Pancreas (tissue), 10 donors: ENCODE measurements at regions not wholly inside any gene's neighbourhood (a gene's known extent, or its start where the extent isn't known, plus 50 kb on each side); places are given as distances from the start of the nearest gene placed in this dataset.

Source experiments
- ATAC-seq, 4 donors: fragments of 200-7000 bp; cut with Tn5 transposase; one replicate each; pipeline versions ENCODE4 v1.8.0 to v1.9.1; 2020; ENCODE audit warnings: mild to moderate bottlenecking in 4 of 4, moderate library complexity in 4 of 4
- DNase-seq, 6 donors: peaks; one replicate each; pipeline ENCODE4 v3.0.0-alpha.2; 2020
- FAIRE-seq: peaks from 2 replicates; lab custom pipeline; 2012; peaks lifted over from hg19 to GRCh38; lab: Jason Lieb, UNC
- H3K27ac ChIP-seq, 4 donors: fragments of 200-600 bp; sonication (generic); 1 replicate in 3 of 4; 2 replicates in 1 of 4; pipeline versions ENCODE4 v1.5.0 to v1.8.0; 2020
- H3K27me3 ChIP-seq, 4 donors: fragments of 200-600 bp; one replicate each; pipeline ENCODE4 v1.8.0; 2021
- H3K36me3 ChIP-seq, 3 donors: fragments of 200-600 bp; sonication (generic) in 1 of 3; one replicate each; pipeline versions ENCODE4 v1.5.0 to v1.8.0; 2020 to 2021
- H3K4me1 ChIP-seq, 3 donors: fragments of 200-600 bp; one replicate each; pipeline ENCODE4 v1.8.0; 2021
- H3K4me3 ChIP-seq, 4 donors: fragments of 200-600 bp; sonication (generic) in 2 of 4; one replicate each; pipeline versions ENCODE4 v1.5.0 to v1.8.0; 2020 to 2021
- H3K9me3 ChIP-seq, 4 donors: fragments of 200-600 bp; one replicate each; pipeline ENCODE4 v1.8.0; 2021
- WGBS, 2 donors: extraction: QIAGEN DNeasy Blood & Tissue Kit; methylation state at CpG; one replicate each; pipeline ENCODE4 v1.1.7; 2013; 5-methylcytosine and 5-hydroxymethylcytosine counted together
- intact Hi-C, 3 donors: fragments of 100-400 bp; cut with DNase I; formaldehyde crosslinking; loops; one replicate each; pipeline versions ENCODE4 v1.11.1 to v1.14.2; 2022
- TF ChIP-seq, protein P1 (sequence below), 4 donors: fragments of 200-600 bp; sonication (generic) in 3 of 4; IDR thresholded peaks; one replicate each; pipeline versions ENCODE4 v1.5.0 to v1.8.0; 2021; ENCODE audit warnings: antibody characterized with exemption in 4 of 4
- donor health status: healthy with polysubstance abuse.
- donor health status: DM: no; HTN: no; CAD: no; lungs with moderate emphysema.
- donor health status: DM: no; HTN: no; CAD: no.
- donor health status: control.
- donor health status: control.
- donor health status: Bipolar disorder and iron deficiency.
- donor health status: DM: yes; HTN: yes; CAD: no.
- donor health status: DM: no; HTN: no; CAD: no.
- donor health status: DM: no; HTN: no; CAD: no.
- donor health status: DM: yes; HTN: yes; CAD: no.

DNA sequence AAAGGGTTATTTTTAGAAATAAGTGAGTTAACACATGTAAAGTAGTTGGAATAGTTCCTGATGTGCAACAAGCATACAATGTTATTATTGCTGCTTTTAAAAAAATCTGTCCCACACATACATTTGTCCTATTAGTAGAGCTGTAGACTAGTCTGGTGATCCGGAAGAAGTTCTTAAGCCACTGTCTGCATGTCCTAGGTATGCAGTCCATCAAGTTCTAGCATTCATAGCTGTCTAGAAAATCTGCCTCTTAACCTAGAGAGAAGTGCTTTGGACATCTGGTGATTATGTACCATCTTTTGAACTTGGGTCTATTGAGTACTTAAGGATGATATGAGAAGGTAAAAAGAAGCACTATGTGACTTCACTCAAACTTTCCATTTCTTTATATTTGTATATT lies 439.9 kb upstream of the NAALADL2 start:
- no peak for ATAC-seq
- H3K9me3 ChIP-seq = no peaks in the 10 kb centered on the region
- H3K4me3 ChIP-seq = no peak overlapping the region
- 71 to 81% methylated on average over 1 of the region's 1 CpG for WGBS, 2 donors
- H3K4me1 ChIP-seq = no peaks in the 10 kb centered on the region
- no peak for FAIRE-seq
- H3K27ac ChIP-seq = no peak overlapping the region
- no peak for DNase-seq
- no peaks in the 10 kb centered on the region for H3K27me3 ChIP-seq
- intact Hi-C loops = no loop called here
- TF ChIP-seq, protein P1, sequence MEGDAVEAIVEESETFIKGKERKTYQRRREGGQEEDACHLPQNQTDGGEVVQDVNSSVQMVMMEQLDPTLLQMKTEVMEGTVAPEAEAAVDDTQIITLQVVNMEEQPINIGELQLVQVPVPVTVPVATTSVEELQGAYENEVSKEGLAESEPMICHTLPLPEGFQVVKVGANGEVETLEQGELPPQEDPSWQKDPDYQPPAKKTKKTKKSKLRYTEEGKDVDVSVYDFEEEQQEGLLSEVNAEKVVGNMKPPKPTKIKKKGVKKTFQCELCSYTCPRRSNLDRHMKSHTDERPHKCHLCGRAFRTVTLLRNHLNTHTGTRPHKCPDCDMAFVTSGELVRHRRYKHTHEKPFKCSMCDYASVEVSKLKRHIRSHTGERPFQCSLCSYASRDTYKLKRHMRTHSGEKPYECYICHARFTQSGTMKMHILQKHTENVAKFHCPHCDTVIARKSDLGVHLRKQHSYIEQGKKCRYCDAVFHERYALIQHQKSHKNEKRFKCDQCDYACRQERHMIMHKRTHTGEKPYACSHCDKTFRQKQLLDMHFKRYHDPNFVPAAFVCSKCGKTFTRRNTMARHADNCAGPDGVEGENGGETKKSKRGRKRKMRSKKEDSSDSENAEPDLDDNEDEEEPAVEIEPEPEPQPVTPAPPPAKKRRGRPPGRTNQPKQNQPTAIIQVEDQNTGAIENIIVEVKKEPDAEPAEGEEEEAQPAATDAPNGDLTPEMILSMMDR (IDR thresholded peaks at IDR 0.05) = no peak
- no peaks in the 10 kb centered on the region for H3K36me3 ChIP-seq

DNA sequence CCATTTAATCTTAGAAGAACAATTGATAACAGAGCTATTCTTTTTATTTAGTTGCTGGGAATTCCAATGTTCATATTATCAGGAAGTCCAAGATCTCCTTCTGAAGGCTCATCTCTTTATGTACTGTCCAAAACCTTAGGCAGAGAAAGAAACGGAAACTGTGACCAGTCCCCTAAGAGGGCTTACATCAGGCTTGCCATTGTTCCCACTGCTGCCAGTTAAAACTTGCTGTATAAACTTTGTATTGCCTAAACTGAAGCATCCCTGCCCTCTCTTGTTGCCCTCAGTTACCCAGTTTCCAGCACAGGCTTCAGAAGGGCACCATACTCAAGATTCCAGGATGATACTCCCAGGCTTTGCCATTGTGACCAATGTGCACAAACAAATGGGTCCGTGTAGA lies 435.2 kb upstream of the NAALADL2 start:
- Histone ChIP-seq H3K27ac (no peak overlapping the region), H3K9me3 (no peaks in the 10 kb centered on the region), H3K36me3 (no peaks in the 10 kb centered on the region), H3K4me1 (no peaks in the 10 kb centered on the region), H3K27me3 (no peaks in the 10 kb centered on the region), H3K4me3 (no peak overlapping the region)
- TF ChIP-seq, protein P1 (IDR thresholded peaks at IDR 0.05) = no peak
- WGBS, 2 donors = 68 to 80% methylated on average over 2 of the region's 2 CpGs
- intact Hi-C loops = no loop called here
- DNase-seq = no peak
- FAIRE-seq = no peak
- ATAC-seq = no peak

DNA sequence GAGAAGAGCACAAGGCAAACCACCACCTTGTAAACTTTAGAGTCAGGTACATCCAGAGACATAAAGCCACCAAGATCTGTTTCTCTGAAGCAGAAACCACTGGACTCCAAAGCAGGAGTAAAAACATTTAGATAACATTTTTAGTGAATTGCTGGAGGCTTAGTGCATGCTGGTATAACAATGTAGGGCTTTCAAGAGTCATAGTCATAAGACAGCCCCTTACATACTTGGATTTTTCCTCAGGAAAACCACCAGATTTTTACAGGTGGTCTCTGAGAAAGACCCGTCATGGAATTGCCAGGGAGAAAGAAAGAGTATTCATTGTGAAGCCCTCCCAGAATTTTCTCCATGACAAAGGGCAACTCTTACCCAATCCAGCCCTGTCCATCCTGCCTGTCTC lies 434.5 kb upstream of the NAALADL2 start:
- FAIRE-seq (no peak), DNase-seq (no peak), ATAC-seq (no peak)
- Histone ChIP-seq H3K27me3 (no peaks in the 10 kb centered on the region), H3K4me3 (no peak overlapping the region), H3K4me1 (no peaks in the 10 kb centered on the region), H3K36me3 (no peaks in the 10 kb centered on the region), H3K9me3 (no peaks in the 10 kb centered on the region), H3K27ac (no peak overlapping the region)
- WGBS, 2 donors = 68 to 78% methylated on average over 1 of the region's 1 CpG
- intact Hi-C loops = no loop called here
- TF ChIP-seq, protein P1 (IDR thresholded peaks at IDR 0.05) = no peak

DNA sequence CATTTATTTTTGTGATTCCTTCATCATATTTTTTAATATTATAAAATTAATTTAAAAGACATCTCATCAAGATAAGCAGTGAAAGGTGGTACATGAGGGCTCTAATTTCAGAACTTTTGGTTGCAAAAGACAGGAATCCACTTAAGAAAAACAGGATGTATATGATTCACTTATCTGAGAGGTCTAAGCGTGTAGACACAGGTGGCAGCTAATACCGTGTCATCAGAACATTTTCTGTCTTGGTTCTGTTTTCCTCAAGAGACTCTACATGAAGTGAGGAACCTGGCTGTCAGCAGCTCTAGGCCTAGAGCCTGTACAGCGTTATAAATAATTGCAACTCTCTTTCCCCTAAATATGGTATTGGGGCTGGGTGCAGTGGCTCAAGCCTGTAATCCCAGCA lies 433.7 kb upstream of the NAALADL2 start:
- H3K9me3 ChIP-seq = no peaks in the 10 kb centered on the region
- no peak for DNase-seq
- no peaks in the 10 kb centered on the region for H3K27me3 ChIP-seq
- FAIRE-seq = no peak
- H3K36me3 ChIP-seq = no peaks in the 10 kb centered on the region
- no peaks in the 10 kb centered on the region for H3K4me1 ChIP-seq
- no peak overlapping the region for H3K4me3 ChIP-seq
- 81 to 92% methylated on average over 3 of the region's 3 CpGs for WGBS, 2 donors
- intact Hi-C loops = no loop called here
- no peak for ATAC-seq
- no peak overlapping the region for H3K27ac ChIP-seq
- TF ChIP-seq, protein P1 (IDR thresholded peaks at IDR 0.05) = no peak

DNA sequence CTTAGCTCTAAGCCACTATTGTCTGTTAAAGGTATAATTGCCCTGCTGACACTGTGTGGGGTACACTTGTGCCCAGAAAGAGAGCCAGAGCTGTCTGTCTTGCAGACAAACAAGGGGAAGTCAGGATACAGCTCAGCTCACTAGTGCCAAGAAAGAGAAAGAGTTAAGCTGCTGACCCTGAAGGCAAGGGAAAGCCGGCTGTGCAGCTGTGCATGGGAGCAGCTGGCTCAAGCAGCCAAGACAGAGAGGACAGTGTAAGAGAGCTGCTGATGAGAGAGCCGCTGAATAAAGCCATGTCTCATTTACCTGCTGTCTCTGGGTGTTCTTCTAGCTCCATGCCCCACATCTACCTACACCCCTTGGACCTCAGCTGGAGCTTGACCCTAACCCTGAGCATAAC lies 428.1 kb upstream of the NAALADL2 start:
- Histone ChIP-seq H3K9me3 (no peaks in the 10 kb centered on the region), H3K27ac (no peak overlapping the region), H3K4me1 (no peaks in the 10 kb centered on the region), H3K36me3 (no peaks in the 10 kb centered on the region), H3K27me3 (no peaks in the 10 kb centered on the region), H3K4me3 (no peak overlapping the region)
- ATAC-seq (no peak), DNase-seq (no peak), FAIRE-seq (no peak)
- intact Hi-C loops = no loop called here
- 44 to 51% methylated on average over 2 of the region's 2 CpGs for WGBS, 2 donors
- TF ChIP-seq, protein P1 (IDR thresholded peaks at IDR 0.05) = no peak
